ENCODE measurements at regions not wholly inside any gene's neighbourhood (a gene's known extent, or its start where the extent isn't known, plus 50 kb on each side); places are given as distances from the start of the nearest gene placed in this dataset.

DNA sequence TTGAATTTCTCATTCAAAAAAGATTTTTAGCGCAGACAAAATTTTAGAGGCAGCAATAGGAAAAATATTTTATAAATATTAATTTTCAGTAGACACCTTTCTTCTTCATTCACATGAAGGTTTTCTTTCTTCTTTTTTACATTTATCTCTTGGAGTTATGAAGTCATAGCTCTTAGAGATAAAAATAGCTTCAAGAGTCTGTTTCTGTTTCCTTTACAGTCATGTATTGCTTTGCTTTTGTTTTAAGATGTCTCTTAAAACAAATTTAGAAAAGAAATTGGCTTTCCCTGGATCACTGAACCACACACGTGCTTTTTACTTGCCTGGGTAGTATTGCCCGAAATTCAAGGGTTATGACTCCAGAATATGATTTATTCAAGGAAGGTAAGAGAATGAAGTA lies 369.9 kb upstream of the LRRC7 start:
- DNase-seq (no peak), ATAC-seq (ENCODE audit: insufficient read depth, low FRiP score) (no peak)
- Histone ChIP-seq H3K36me3 (ENCODE audit: control insufficient read depth in 4 of 4, insufficient read depth in 4 of 4, low read length in 4 of 4) (no peaks in the 10 kb centered on the region), H3K27ac (ENCODE audit: low read depth in 1 of 2, low read length in 1 of 2) (no peak overlapping the region), H3K9me3 (ENCODE audit: control insufficient read depth in 4 of 4, insufficient read depth in 3 of 4, low read length in 3 of 4) (no peaks in the 10 kb centered on the region), H3K27me3 (ENCODE audit: control insufficient read depth in 3 of 3, insufficient read depth in 3 of 3, low read length in 2 of 3) (no peaks in the 10 kb centered on the region), H3K4me1 (ENCODE audit: control insufficient read depth in 5 of 5, insufficient read depth in 5 of 5, low read length in 5 of 5) (no peaks in the 10 kb centered on the region), H3K9ac (ENCODE audit: insufficient read depth in 1 of 2, low read length in 2 of 2) (no peak overlapping the region), H3K4me3 (no peak overlapping the region)
- 73 to 89% methylated on average over 3 of the region's 3 CpGs for WGBS, 2 donors
- TF ChIP-seq, protein P1, sequence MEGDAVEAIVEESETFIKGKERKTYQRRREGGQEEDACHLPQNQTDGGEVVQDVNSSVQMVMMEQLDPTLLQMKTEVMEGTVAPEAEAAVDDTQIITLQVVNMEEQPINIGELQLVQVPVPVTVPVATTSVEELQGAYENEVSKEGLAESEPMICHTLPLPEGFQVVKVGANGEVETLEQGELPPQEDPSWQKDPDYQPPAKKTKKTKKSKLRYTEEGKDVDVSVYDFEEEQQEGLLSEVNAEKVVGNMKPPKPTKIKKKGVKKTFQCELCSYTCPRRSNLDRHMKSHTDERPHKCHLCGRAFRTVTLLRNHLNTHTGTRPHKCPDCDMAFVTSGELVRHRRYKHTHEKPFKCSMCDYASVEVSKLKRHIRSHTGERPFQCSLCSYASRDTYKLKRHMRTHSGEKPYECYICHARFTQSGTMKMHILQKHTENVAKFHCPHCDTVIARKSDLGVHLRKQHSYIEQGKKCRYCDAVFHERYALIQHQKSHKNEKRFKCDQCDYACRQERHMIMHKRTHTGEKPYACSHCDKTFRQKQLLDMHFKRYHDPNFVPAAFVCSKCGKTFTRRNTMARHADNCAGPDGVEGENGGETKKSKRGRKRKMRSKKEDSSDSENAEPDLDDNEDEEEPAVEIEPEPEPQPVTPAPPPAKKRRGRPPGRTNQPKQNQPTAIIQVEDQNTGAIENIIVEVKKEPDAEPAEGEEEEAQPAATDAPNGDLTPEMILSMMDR (IDR thresholded peaks at IDR 0.05; ENCODE audit: control extremely low read depth, extremely low read depth), result no peak

DNA sequence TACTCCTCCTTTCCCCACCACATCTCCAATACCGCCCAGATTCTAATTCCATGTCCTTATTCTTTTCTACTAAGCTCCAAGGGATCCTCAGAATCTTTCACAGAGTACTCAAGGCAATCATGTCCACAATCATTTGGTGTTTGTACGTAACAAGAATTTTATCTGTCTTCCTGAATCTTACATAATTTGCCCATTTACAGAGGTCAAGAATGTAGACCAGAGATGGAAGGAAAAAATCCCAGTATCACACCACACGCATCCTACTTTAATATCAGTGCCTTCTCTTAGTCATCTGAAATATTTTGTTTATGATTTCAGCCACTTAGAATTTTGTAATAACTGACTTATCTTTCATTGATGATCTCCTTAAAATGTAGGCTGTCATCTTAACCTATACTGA lies 366.0 kb upstream of the LRRC7 start:
- TF ChIP-seq, protein P1 (IDR thresholded peaks at IDR 0.05; ENCODE audit: control extremely low read depth, extremely low read depth), result no peak

DNA sequence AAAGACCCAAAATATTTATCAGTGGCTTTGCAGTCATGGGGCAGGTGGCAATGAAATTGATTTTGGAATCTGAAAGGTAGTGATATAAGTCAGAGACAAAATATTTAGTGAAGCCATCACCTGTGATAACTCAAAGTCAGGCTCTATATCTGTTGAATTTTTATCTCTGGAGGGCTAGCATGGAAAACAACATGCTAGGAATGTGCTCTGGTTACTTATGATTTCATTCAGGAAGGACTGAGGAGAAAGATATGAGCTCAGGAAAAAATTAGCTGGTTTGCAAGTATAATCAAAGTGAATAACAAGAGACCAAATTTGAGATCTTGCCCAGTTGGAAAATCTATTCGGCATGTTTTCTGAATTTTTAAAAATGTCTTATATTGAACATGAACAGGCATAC lies 364.6 kb upstream of the LRRC7 start:
- DNase-seq (no peak), ATAC-seq (ENCODE audit: insufficient read depth, low FRiP score) (no peak)
- H3K36me3 ChIP-seq (ENCODE audit: control insufficient read depth in 4 of 4, insufficient read depth in 4 of 4, low read length in 4 of 4), result no peaks in the 10 kb centered on the region
- H3K9me3 ChIP-seq (ENCODE audit: control insufficient read depth in 4 of 4, insufficient read depth in 3 of 4, low read length in 3 of 4), result peaks cover 0 to 7% (median 6%) of the 10 kb centered on the region in 4 donors
- H3K9ac ChIP-seq (ENCODE audit: insufficient read depth in 1 of 2, low read length in 2 of 2), result no peak overlapping the region
- H3K4me1 ChIP-seq (ENCODE audit: control insufficient read depth in 5 of 5, insufficient read depth in 5 of 5, low read length in 5 of 5), result peaks cover 0 to 7% (median 0%) of the 10 kb centered on the region in 5 donors
- no peaks in the 10 kb centered on the region for H3K27me3 ChIP-seq (ENCODE audit: control insufficient read depth in 3 of 3, insufficient read depth in 3 of 3, low read length in 2 of 3)
- WGBS, 2 donors, result 93 to 95% methylated on average over 1 of the region's 1 CpG
- H3K4me3 ChIP-seq, result no peak overlapping the region
- no peak overlapping the region for H3K27ac ChIP-seq (ENCODE audit: low read depth in 1 of 2, low read length in 1 of 2)
- TF ChIP-seq, protein P1 (IDR thresholded peaks at IDR 0.05; ENCODE audit: control extremely low read depth, extremely low read depth), result no peak

More for the DNA sequence above, 366.0 kb upstream of the LRRC7 start:
- Histone ChIP-seq H3K9me3 (ENCODE audit: control insufficient read depth in 4 of 4, insufficient read depth in 3 of 4, low read length in 3 of 4) (peaks cover 0 to 7% (median 6%) of the 10 kb centered on the region in 4 donors), H3K27ac (ENCODE audit: low read depth in 1 of 2, low read length in 1 of 2) (no peak overlapping the region), H3K4me1 (ENCODE audit: control insufficient read depth in 5 of 5, insufficient read depth in 5 of 5, low read length in 5 of 5) (no peaks in the 10 kb centered on the region), H3K9ac (ENCODE audit: insufficient read depth in 1 of 2, low read length in 2 of 2) (no peak overlapping the region), H3K4me3 (no peak overlapping the region), H3K27me3 (ENCODE audit: control insufficient read depth in 3 of 3, insufficient read depth in 3 of 3, low read length in 2 of 3) (no peaks in the 10 kb centered on the region), H3K36me3 (ENCODE audit: control insufficient read depth in 4 of 4, insufficient read depth in 4 of 4, low read length in 4 of 4) (no peaks in the 10 kb centered on the region)
- no peak for ATAC-seq (ENCODE audit: insufficient read depth, low FRiP score)
- 76 to 79% methylated on average over 3 of the region's 3 CpGs for WGBS, 2 donors
- no peak for DNase-seq

DNA sequence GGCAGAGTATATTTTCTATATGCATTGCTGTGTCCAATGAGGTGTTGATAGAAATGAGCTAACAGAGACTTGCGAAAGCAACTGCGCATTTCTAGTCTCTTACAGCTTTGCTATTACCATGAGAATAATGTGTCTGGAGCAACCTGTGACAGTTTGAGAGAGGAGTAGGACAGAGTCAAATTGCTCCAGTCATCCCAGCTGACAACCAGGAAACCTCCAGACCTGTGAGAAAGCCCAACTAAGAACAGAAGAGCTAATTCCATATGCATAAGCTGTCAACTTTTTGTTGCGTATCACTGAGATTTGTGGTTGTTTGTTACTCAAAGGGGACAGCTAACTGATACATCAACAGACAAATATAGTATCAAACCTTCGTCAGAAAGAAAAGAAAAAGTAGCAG lies 354.1 kb upstream of the LRRC7 start:
- Histone ChIP-seq H3K9ac (ENCODE audit: insufficient read depth in 1 of 2, low read length in 2 of 2) (no peak overlapping the region), H3K27ac (ENCODE audit: low read depth in 1 of 2, low read length in 1 of 2) (no peak overlapping the region), H3K27me3 (ENCODE audit: control insufficient read depth in 3 of 3, insufficient read depth in 3 of 3, low read length in 2 of 3) (no peaks in the 10 kb centered on the region), H3K9me3 (ENCODE audit: control insufficient read depth in 4 of 4, insufficient read depth in 3 of 4, low read length in 3 of 4) (no peaks in the 10 kb centered on the region), H3K36me3 (ENCODE audit: control insufficient read depth in 4 of 4, insufficient read depth in 4 of 4, low read length in 4 of 4) (no peaks in the 10 kb centered on the region), H3K4me1 (ENCODE audit: control insufficient read depth in 5 of 5, insufficient read depth in 5 of 5, low read length in 5 of 5) (no peaks in the 10 kb centered on the region), H3K4me3 (no peak overlapping the region)
- no peak for DNase-seq
- 92% methylated on average over 4 of the region's 4 CpGs for WGBS, 2 donors
- ATAC-seq (ENCODE audit: insufficient read depth, low FRiP score), result no peak
- TF ChIP-seq, protein P1 (IDR thresholded peaks at IDR 0.05; ENCODE audit: control extremely low read depth, extremely low read depth), result no peak
